ENCODE measurements at regions not wholly inside any gene's neighbourhood (a gene's known extent, or its start where the extent isn't known, plus 50 kb on each side); places are given as distances from the start of the nearest gene placed in this dataset.

- H3K27me3 ChIP-seq = no peaks in the 10 kb centered on the region
- H3K9me3 ChIP-seq = no peaks in the 10 kb centered on the region
- no peak for DNase-seq (ENCODE audit: low spot score in 2 of 2)
- H3K36me3 ChIP-seq = no peaks in the 10 kb centered on the region
- H3K27ac ChIP-seq = no peak overlapping the region
- H3K4me1 ChIP-seq = no peaks in the 10 kb centered on the region
- TF ChIP-seq EP300 (IDR thresholded peaks at IDR 0.05) (no peak), POLR2A (IDR thresholded peaks at IDR 0.05) (no peak), CTCF (IDR thresholded peaks at IDR 0.05) (no peak), POLR2AphosphoS5 (IDR thresholded peaks at IDR 0.05) (no peak)
- no peak overlapping the region for H3K4me3 ChIP-seq
These were observed 251.0 kb downstream of the TFEC start for GRCh38 chr7:115779561-115779960.

GRCh38 chr7:115775981-115776380, 254.6 kb downstream of the TFEC start:
- Histone ChIP-seq H3K27me3 (no peaks in the 10 kb centered on the region), H3K4me1 (no peaks in the 10 kb centered on the region), H3K9me3 (no peaks in the 10 kb centered on the region), H3K4me3 (no peak overlapping the region), H3K36me3 (no peaks in the 10 kb centered on the region), H3K27ac (no peak overlapping the region)
- WGBS = 56% methylated on average over 1 of the region's 1 CpG
- DNase-seq (ENCODE audit: low spot score in 2 of 2) = no peak
- TF ChIP-seq CTCF (IDR thresholded peaks at IDR 0.05) = no peak
- TF ChIP-seq POLR2A (IDR thresholded peaks at IDR 0.05) = no peak
- no peak for TF ChIP-seq POLR2AphosphoS5 (IDR thresholded peaks at IDR 0.05)
- TF ChIP-seq EP300 (IDR thresholded peaks at IDR 0.05) = no peak

GRCh38 chr7:115763347-115763746, 267.2 kb downstream of the TFEC start:
- DNase-seq (ENCODE audit: low spot score in 2 of 2) = no peak
- no peak overlapping the region for H3K4me3 ChIP-seq
- no peak overlapping the region for H3K27ac ChIP-seq
- H3K4me1 ChIP-seq = no peaks in the 10 kb centered on the region
- WGBS = 87% methylated on average over 8 of the region's 8 CpGs
- H3K9me3 ChIP-seq = no peaks in the 10 kb centered on the region
- H3K27me3 ChIP-seq = no peaks in the 10 kb centered on the region
- TF ChIP-seq POLR2A (IDR thresholded peaks at IDR 0.05) (no peak), EP300 (IDR thresholded peaks at IDR 0.05) (no peak), CTCF (IDR thresholded peaks at IDR 0.05) (no peak), POLR2AphosphoS5 (IDR thresholded peaks at IDR 0.05) (no peak)
- H3K36me3 ChIP-seq = no peaks in the 10 kb centered on the region

GRCh38 chr7:115758025-115758424, 272.5 kb downstream of the TFEC start:
- TF ChIP-seq POLR2A (IDR thresholded peaks at IDR 0.05) (no peak), POLR2AphosphoS5 (IDR thresholded peaks at IDR 0.05) (no peak), CTCF (IDR thresholded peaks at IDR 0.05) (no peak)
- Histone ChIP-seq H3K27me3 (no peaks in the 10 kb centered on the region), H3K4me1 (no peaks in the 10 kb centered on the region), H3K27ac (no peak overlapping the region), H3K36me3 (no peaks in the 10 kb centered on the region), H3K9me3 (no peaks in the 10 kb centered on the region), H3K4me3 (no peak overlapping the region)
- WGBS = 70% methylated on average over 3 of the region's 3 CpGs
- DNase-seq (ENCODE audit: low spot score in 2 of 2) = no peak

GRCh38 chr7:115754226-115754625, 276.3 kb downstream of the TFEC start:
- no peak for DNase-seq (ENCODE audit: low spot score in 2 of 2)
- 85% methylated on average over 2 of the region's 2 CpGs for WGBS
- H3K36me3 ChIP-seq = no peaks in the 10 kb centered on the region
- H3K4me1 ChIP-seq = no peaks in the 10 kb centered on the region
- TF ChIP-seq EP300 (IDR thresholded peaks at IDR 0.05) (no peak), POLR2A (IDR thresholded peaks at IDR 0.05) (no peak), POLR2AphosphoS5 (IDR thresholded peaks at IDR 0.05) (no peak), CTCF (IDR thresholded peaks at IDR 0.05) (no peak)
- H3K9me3 ChIP-seq = no peaks in the 10 kb centered on the region
- no peak overlapping the region for H3K27ac ChIP-seq
- H3K27me3 ChIP-seq = no peaks in the 10 kb centered on the region
- no peak overlapping the region for H3K4me3 ChIP-seq

Measured in suprapubic skin (tissue), 4 donors.